Brain microvascular endothelial cell (primary cell): ENCODE measurements at regions not wholly inside any gene's neighbourhood (a gene's known extent, or its start where the extent isn't known, plus 50 kb on each side); places are given as distances from the start of the nearest gene placed in this dataset.

Experiments used
- DNase-seq: peaks from one replicate; pipeline ENCODE4 v3.0.0-alpha.2; 2020
- H3K27ac ChIP-seq: fragments of 250-450 bp; sonication (Bioruptor Pico); 2 replicates; pipeline ENCODE4 v1.5.1; 2020; ENCODE audit warnings: mild to moderate bottlenecking, moderate library complexity
- H3K27me3 ChIP-seq: fragments of 250-450 bp; sonication (Bioruptor Pico); replicated peaks from 2 replicates; pipeline ENCODE4 v1.5.1; 2020; ENCODE audit warnings: mild to moderate bottlenecking
- H3K36me3 ChIP-seq: fragments of 250-450 bp; sonication (Bioruptor Pico); replicated peaks from 2 replicates; pipeline ENCODE4 v1.5.1; 2020; ENCODE audit warnings: mild to moderate bottlenecking
- H3K4me3 ChIP-seq: 2 replicates; pipeline ENCODE4 v1.5.1; 2011; ENCODE audit warnings: low read depth, mild to moderate bottlenecking, control low read depth, low read length, moderate library complexity
- in situ Hi-C: cut with HindIII; loops from 2 replicates; pipeline ENCODE4 v1.10.0; 2017; ENCODE audit warnings: low sequenced_read_pairs, low pct_ligation_motif_present
- TF ChIP-seq, protein P1 (sequence below): IDR thresholded peaks from 2 replicates; pipeline ENCODE4 v1.5.1; 2011; ENCODE audit warnings: low read depth, mild to moderate bottlenecking, moderate library complexity, low read length, control low read depth, inconsistent platforms; ENCODE audit errors: missing control alignments

DNA sequence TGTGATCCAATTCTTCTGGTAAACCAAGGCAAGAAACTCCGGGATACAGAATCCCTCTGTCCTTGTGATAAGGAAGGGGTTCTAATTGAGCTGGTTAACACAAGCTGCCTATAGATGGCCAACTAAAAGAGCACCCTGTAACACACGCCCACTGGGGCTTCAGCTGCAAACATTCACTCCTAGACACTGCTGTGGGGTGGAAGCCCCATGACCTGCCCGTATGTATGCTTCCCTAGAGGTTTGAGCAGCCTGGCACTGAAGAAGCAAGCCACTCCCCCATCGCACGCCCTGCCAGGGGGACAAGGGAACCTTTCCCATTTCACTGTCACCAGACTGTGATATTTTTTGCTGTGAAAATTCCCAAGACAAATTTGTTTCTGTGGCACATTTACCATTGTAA is 516.9 kb upstream of the GOLIM4 start:
- Histone ChIP-seq H3K27ac (no peak overlapping the region), H3K4me3 (no peak overlapping the region), H3K27me3 (no peaks in the 10 kb centered on the region), H3K36me3 (no peaks in the 10 kb centered on the region)
- in situ Hi-C loops, result no loop called here
- no peak for DNase-seq
- TF ChIP-seq, protein P1, sequence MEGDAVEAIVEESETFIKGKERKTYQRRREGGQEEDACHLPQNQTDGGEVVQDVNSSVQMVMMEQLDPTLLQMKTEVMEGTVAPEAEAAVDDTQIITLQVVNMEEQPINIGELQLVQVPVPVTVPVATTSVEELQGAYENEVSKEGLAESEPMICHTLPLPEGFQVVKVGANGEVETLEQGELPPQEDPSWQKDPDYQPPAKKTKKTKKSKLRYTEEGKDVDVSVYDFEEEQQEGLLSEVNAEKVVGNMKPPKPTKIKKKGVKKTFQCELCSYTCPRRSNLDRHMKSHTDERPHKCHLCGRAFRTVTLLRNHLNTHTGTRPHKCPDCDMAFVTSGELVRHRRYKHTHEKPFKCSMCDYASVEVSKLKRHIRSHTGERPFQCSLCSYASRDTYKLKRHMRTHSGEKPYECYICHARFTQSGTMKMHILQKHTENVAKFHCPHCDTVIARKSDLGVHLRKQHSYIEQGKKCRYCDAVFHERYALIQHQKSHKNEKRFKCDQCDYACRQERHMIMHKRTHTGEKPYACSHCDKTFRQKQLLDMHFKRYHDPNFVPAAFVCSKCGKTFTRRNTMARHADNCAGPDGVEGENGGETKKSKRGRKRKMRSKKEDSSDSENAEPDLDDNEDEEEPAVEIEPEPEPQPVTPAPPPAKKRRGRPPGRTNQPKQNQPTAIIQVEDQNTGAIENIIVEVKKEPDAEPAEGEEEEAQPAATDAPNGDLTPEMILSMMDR, result no peak

DNA sequence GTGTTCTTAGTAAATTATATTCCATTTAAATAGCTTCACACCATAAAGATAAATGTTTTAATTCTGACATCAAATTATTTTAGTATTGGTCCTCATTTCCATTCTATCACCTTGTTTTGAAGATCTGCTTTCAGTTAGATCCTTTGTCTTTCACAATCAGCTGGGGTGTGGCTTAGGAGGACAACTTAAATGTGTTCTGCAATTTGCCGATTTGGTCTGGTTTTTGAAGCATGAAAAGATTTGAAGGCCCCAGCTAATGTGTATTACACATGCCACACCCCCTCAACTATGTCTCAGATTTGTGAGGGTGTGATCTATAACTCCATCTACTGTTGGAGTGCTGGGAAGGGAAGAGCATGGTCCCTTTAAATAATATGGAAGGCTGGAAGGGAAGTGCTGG is 516.1 kb upstream of the GOLIM4 start:
- DNase-seq, result no peak
- Histone ChIP-seq H3K27ac (no peak overlapping the region), H3K27me3 (no peaks in the 10 kb centered on the region), H3K4me3 (no peak overlapping the region), H3K36me3 (no peaks in the 10 kb centered on the region)
- TF ChIP-seq, protein P1, result no peak
- in situ Hi-C loops, result no loop called here

DNA sequence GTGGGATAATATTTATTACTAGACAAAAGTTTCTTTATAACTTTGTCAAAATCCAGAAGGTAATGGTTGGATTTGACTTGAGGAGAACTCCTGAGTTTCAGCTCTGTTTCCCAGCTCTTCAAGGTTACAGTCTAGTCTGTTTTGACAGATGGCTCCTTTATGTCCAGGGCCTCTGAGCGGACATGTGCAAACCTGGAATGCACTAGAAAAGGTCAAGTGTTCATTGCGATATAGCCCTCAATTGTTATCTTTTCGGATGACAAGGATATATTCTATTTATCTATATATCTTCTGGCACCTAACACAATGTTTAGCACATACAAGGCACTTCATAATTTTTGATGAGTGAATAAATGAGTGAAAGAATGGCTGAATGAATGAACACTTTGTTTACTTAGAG is 513.2 kb upstream of the GOLIM4 start:
- TF ChIP-seq, protein P1, result no peak
- H3K36me3 ChIP-seq, result no peaks in the 10 kb centered on the region
- no peak for DNase-seq
- in situ Hi-C loops, result no loop called here
- no peaks in the 10 kb centered on the region for H3K27me3 ChIP-seq
- no peak overlapping the region for H3K27ac ChIP-seq
- H3K4me3 ChIP-seq, result no peak overlapping the region

DNA sequence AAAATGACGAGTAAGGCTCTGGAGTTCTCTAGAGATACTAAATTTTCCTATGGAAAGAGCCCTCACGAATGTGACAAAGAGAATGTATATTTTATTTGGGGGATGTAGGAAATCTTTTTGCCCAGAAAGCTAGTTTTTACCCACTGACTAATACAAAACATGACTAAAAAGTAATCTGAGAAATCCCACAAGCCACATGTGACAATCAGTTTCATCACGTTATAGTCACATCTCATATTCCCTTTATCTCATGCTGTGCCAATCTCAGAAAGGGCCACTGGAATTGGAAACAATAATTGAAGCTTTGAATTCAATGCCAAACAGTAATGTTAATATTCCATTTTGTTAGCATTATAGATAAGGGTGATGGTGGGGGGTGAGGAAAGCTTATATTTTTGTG is 509.0 kb upstream of the GOLIM4 start:
- no peak overlapping the region for H3K4me3 ChIP-seq
- no peak overlapping the region for H3K27ac ChIP-seq
- TF ChIP-seq, protein P1, result no peak
- in situ Hi-C loops, result no loop called here
- no peaks in the 10 kb centered on the region for H3K36me3 ChIP-seq
- DNase-seq, result no peak
- H3K27me3 ChIP-seq, result no peaks in the 10 kb centered on the region

DNA sequence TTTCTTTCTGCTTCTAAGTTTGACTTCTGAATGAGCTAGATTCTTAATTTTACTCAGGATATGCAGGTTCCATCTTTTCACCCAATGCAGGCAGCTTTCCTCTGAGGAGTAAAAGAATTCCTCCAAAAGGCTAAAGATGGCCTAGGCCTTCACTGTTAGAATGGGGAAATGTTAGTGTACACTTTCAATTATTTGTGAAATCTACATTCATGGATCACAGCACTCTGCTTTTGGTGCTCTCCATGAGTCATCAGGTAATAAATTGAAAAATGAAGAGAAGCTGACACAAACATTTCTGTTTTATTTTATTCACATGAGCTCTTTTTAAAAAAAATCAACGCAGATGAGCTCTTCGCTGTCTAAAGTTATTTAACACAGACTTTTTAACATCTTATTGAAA is 502.5 kb upstream of the GOLIM4 start:
- TF ChIP-seq, protein P1, result no peak
- no peak overlapping the region for H3K4me3 ChIP-seq
- no peaks in the 10 kb centered on the region for H3K36me3 ChIP-seq
- H3K27ac ChIP-seq, result no peak overlapping the region
- no peak for DNase-seq
- H3K27me3 ChIP-seq, result no peaks in the 10 kb centered on the region
- in situ Hi-C loops, result no loop called here

DNA sequence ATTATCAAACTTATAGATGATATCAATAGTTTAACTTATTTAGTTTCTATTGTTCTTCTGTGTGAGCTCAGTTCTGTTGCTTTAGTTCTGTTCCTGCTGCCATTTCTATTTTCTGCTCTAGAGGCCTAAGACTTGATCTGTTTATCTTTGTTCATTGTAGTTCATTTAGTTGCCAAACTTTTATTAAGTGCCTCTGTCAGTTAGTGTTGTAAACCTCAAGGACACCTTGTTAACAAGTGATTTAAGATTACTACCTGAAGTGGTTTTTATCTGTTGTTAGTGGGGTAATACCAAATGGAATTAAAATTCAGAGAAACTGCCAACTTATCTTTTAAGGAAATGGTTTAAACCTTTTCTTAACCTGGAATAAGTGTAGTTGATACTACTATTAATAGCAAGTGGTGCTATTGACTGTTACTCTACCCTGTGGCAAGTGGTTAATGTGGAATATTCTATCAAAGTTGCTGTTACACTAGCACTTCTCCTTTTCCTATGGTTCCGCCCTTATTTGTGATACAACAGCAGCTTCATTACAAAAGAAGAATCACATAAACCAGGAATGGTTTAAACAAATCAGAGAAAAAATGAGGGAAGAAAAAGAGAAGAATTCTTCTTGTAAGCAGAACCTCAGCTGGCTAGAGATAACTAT is 500.6 kb upstream of the GOLIM4 start:
- no peaks in the 10 kb centered on the region for H3K27me3 ChIP-seq
- TF ChIP-seq, protein P1, result no peak
- H3K4me3 ChIP-seq, result no peak overlapping the region
- DNase-seq, result no peak
- H3K27ac ChIP-seq, result no peak overlapping the region
- no peaks in the 10 kb centered on the region for H3K36me3 ChIP-seq
- in situ Hi-C loops, result no loop called here
